Neuron (in vitro differentiated cells): ENCODE measurements at regions not wholly inside any gene's neighbourhood (a gene's known extent, or its start where the extent isn't known, plus 50 kb on each side); places are given as distances from the start of the nearest gene placed in this dataset.

Experiments used
- H2AFZ ChIP-seq: one replicate; pipeline ENCODE4 v1.6.1; 2013; ENCODE audit warnings: low read depth, mild to moderate bottlenecking, inconsistent platforms, low read length, moderate library complexity
- H3K27me3 ChIP-seq: one replicate; pipeline ENCODE4 v1.6.1; 2013; ENCODE audit warnings: low read length; ENCODE audit not compliant: insufficient read depth
- H3K36me3 ChIP-seq: one replicate; pipeline ENCODE4 v1.6.1; 2013; ENCODE audit warnings: low read length; ENCODE audit not compliant: insufficient read depth
- H3K4me1 ChIP-seq: one replicate; pipeline ENCODE4 v1.6.1; 2013; ENCODE audit warnings: low read length; ENCODE audit not compliant: insufficient read depth
- H3K4me3 ChIP-seq: 2 replicates; pipeline ENCODE4 v1.5.1; 2013; ENCODE audit warnings: mild to moderate bottlenecking, low read length, moderate library complexity
- H3K9me3 ChIP-seq: one replicate; pipeline ENCODE4 v1.6.1; 2013; ENCODE audit warnings: low read length

GRCh38 chr6:125354649-125355048 is 52.9 kb upstream of the HDDC2 start:
- no peak overlapping the region for H2AFZ ChIP-seq
- no peak overlapping the region for H3K4me3 ChIP-seq
- no peaks in the 10 kb centered on the region for H3K9me3 ChIP-seq
- no peaks in the 10 kb centered on the region for H3K36me3 ChIP-seq
- peaks cover 21% of the 10 kb centered on the region for H3K4me1 ChIP-seq
- peaks cover 7% of the 10 kb centered on the region for H3K27me3 ChIP-seq

GRCh38 chr6:125356884-125357283 is 55.1 kb upstream of the HDDC2 start:
- H3K27me3 ChIP-seq = peaks cover 11% of the 10 kb centered on the region
- H3K36me3 ChIP-seq = no peaks in the 10 kb centered on the region

GRCh38 chr6:125357515-125358256 is 55.9 kb upstream of the HDDC2 start:
- peaks cover 17% of the 10 kb centered on the region for H3K27me3 ChIP-seq
- H3K4me3 ChIP-seq = no peak overlapping the region
- no peak overlapping the region for H2AFZ ChIP-seq
- H3K9me3 ChIP-seq = no peaks in the 10 kb centered on the region
- no peaks in the 10 kb centered on the region for H3K36me3 ChIP-seq
- H3K4me1 ChIP-seq = peaks cover 22% of the 10 kb centered on the region

More at GRCh38 chr6:125356884-125357283, 55.1 kb upstream of the HDDC2 start:
- Histone ChIP-seq H3K4me3 (no peak overlapping the region), H2AFZ (no peak overlapping the region), H3K9me3 (no peaks in the 10 kb centered on the region), H3K4me1 (peaks cover 21% of the 10 kb centered on the region)

- Histone ChIP-seq H3K9me3 (no peaks in the 10 kb centered on the region), H3K4me1 (peaks cover 31% of the 10 kb centered on the region), H3K27me3 (peaks cover 22% of the 10 kb centered on the region), H2AFZ (no peak overlapping the region), H3K36me3 (no peaks in the 10 kb centered on the region), H3K4me3 (no peak overlapping the region)
These were observed 57.1 kb upstream of the HDDC2 start for GRCh38 chr6:125358898-125359297.

- Histone ChIP-seq H3K4me3 (no peak overlapping the region), H3K27me3 (peaks cover 18% of the 10 kb centered on the region), H3K36me3 (no peaks in the 10 kb centered on the region)
These were observed 60.1 kb upstream of the HDDC2 start for GRCh38 chr6:125361868-125362267.

GRCh38 chr6:125363039-125363823 is 61.5 kb upstream of the HDDC2 start:
- Histone ChIP-seq H3K27me3 (peaks cover 15% of the 10 kb centered on the region), H3K9me3 (no peaks in the 10 kb centered on the region), H3K4me3 (peak overlapping the region; percentile 48), H2AFZ (peak overlapping the region; percentile 88), H3K36me3 (no peaks in the 10 kb centered on the region), H3K4me1 (peaks cover 15% of the 10 kb centered on the region)

More at GRCh38 chr6:125361868-125362267, 60.1 kb upstream of the HDDC2 start:
- H3K4me1 ChIP-seq = peaks cover 29% of the 10 kb centered on the region
- H3K9me3 ChIP-seq = no peaks in the 10 kb centered on the region
- no peak overlapping the region for H2AFZ ChIP-seq

- Histone ChIP-seq H3K27me3 (peaks cover 15% of the 10 kb centered on the region), H2AFZ (peak overlapping the region; percentile 88), H3K9me3 (no peaks in the 10 kb centered on the region), H3K36me3 (no peaks in the 10 kb centered on the region), H3K4me3 (peak overlapping the region; percentile 48), H3K4me1 (peaks cover 15% of the 10 kb centered on the region)
These were observed 62.0 kb upstream of the HDDC2 start for GRCh38 chr6:125363824-125364165.

GRCh38 chr6:125365230-125365629 is 63.5 kb upstream of the HDDC2 start:
- Histone ChIP-seq H3K4me1 (peaks cover 15% of the 10 kb centered on the region), H3K9me3 (no peaks in the 10 kb centered on the region), H2AFZ (no peak overlapping the region), H3K4me3 (no peak overlapping the region), H3K36me3 (no peaks in the 10 kb centered on the region), H3K27me3 (peaks cover 17% of the 10 kb centered on the region)

GRCh38 chr6:125367036-125367782 is 65.4 kb upstream of the HDDC2 start:
- Histone ChIP-seq H3K4me1 (peaks cover 15% of the 10 kb centered on the region), H3K36me3 (no peaks in the 10 kb centered on the region), H3K27me3 (peaks cover 14% of the 10 kb centered on the region), H2AFZ (no peak overlapping the region), H3K9me3 (no peaks in the 10 kb centered on the region), H3K4me3 (no peak overlapping the region)

- Histone ChIP-seq H3K36me3 (no peaks in the 10 kb centered on the region), H3K4me1 (no peaks in the 10 kb centered on the region), H3K9me3 (no peaks in the 10 kb centered on the region), H3K4me3 (no peak overlapping the region), H2AFZ (no peak overlapping the region), H3K27me3 (peaks cover 10% of the 10 kb centered on the region)
These were observed 68.6 kb upstream of the HDDC2 start for GRCh38 chr6:125370343-125370742.

- no peak overlapping the region for H3K4me3 ChIP-seq
- no peaks in the 10 kb centered on the region for H3K36me3 ChIP-seq
- no peaks in the 10 kb centered on the region for H3K4me1 ChIP-seq
- no peak overlapping the region for H2AFZ ChIP-seq
- no peaks in the 10 kb centered on the region for H3K9me3 ChIP-seq
- H3K27me3 ChIP-seq = peaks cover 18% of the 10 kb centered on the region
These were observed 73.2 kb upstream of the HDDC2 start for GRCh38 chr6:125375013-125375412.

GRCh38 chr6:125375821-125376220 is 74.1 kb upstream of the HDDC2 start:
- Histone ChIP-seq H3K27me3 (peaks cover 14% of the 10 kb centered on the region), H3K4me1 (no peaks in the 10 kb centered on the region), H3K36me3 (no peaks in the 10 kb centered on the region), H3K9me3 (no peaks in the 10 kb centered on the region), H2AFZ (no peak overlapping the region), H3K4me3 (no peak overlapping the region)

GRCh38 chr6:125377621-125378020 is 75.9 kb upstream of the HDDC2 start:
- Histone ChIP-seq H3K9me3 (no peaks in the 10 kb centered on the region), H2AFZ (no peak overlapping the region), H3K4me1 (no peaks in the 10 kb centered on the region), H3K4me3 (no peak overlapping the region), H3K36me3 (no peaks in the 10 kb centered on the region), H3K27me3 (peaks cover 13% of the 10 kb centered on the region)
